Chondrocyte (in vitro differentiated cells): ENCODE measurements at regions not wholly inside any gene's neighbourhood (a gene's known extent, or its start where the extent isn't known, plus 50 kb on each side); places are given as distances from the start of the nearest gene placed in this dataset.

ENCODE experiments used
- DNase-seq: peaks from one replicate; pipeline ENCODE4 v3.0.0; 2021; ENCODE audit warnings: mixed read lengths, low spot score
- H3K27ac Mint-ChIP-seq: one replicate; pipeline ENCODE4 v1.8.0; 2021; ENCODE audit warnings: mild to moderate bottlenecking, moderate library complexity, mixed read lengths; ENCODE audit not compliant: unreplicated experiment
- H3K27me3 Mint-ChIP-seq: 2 replicates; pipeline ENCODE4 v1.8.0; 2021; ENCODE audit warnings: low read depth, mixed read lengths
- H3K36me3 Mint-ChIP-seq: 2 replicates; pipeline ENCODE4 v1.8.0; 2021; ENCODE audit warnings: low read depth, mixed read lengths
- H3K4me1 Mint-ChIP-seq: 2 replicates; pipeline ENCODE4 v1.8.0; 2021; ENCODE audit warnings: low read depth, mild to moderate bottlenecking, mixed read lengths
- H3K4me3 Mint-ChIP-seq: one replicate; pipeline ENCODE4 v1.8.0; 2021; ENCODE audit warnings: mild to moderate bottlenecking, moderate library complexity, mixed read lengths; ENCODE audit not compliant: unreplicated experiment
- H3K9me3 Mint-ChIP-seq: 2 replicates; pipeline ENCODE4 v1.8.0; 2021; ENCODE audit warnings: low read depth, mixed read lengths
- CTCF ChIP-seq: fragments of 200-600 bp; sonication (generic); IDR thresholded peaks from 2 replicates; pipeline ENCODE4 v1.5.0; 2021; ENCODE audit warnings: antibody characterized with exemption, mild to moderate bottlenecking, moderate library complexity

DNA sequence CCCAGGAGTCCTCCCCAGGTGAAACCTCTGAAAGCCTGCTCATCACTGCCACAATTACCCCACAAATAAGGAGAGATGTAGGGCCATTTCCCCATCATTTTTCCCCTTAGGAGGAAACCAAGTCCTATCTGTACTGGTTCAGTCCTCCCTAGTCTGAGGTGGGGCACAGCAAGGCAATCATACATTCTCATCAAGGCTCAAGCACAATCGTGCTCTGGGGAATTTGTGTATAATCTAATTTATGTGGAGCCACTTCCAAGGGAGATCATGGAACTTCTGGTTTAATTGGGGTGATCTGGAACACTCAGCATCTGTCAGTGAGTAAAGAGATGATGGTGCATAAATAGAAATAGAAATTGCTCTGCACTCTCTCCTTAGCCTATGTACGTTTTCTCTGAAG lies 546.9 kb downstream of the IGSF11 start:
- Mint-ChIP-seq H3K4me1 (peaks cover 8% of the 10 kb centered on the region), H3K36me3 (peaks cover 1% of the 10 kb centered on the region)

DNA sequence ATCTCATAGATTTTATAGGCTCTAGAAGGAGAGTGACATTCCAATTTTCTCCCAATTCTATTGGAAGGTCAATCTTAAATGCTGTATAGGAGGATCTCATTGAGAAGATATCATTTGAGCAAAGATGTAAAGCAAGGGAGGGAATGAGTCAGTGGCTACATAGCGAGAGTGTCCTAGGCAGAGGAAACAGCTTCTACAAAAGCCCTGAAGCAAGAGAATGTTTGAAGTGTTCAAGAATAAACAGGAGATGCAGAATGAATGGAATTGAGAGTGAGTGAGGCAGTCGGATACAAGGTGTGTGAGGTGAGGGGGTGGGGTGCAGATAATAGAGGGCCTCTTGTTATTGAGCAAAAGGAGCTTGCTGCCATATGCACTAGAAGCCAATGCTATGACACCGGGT lies 545.9 kb downstream of the IGSF11 start:
- Mint-ChIP-seq H3K27ac (no peak overlapping the region), H3K4me1 (peaks cover 8% of the 10 kb centered on the region), H3K36me3 (peaks cover 1% of the 10 kb centered on the region), H3K9me3 (no peaks in the 10 kb centered on the region), H3K27me3 (no peaks in the 10 kb centered on the region), H3K4me3 (no peak overlapping the region)
- TF ChIP-seq CTCF, result no peak
- DNase-seq, result no peak

More for the DNA sequence above, 546.9 kb downstream of the IGSF11 start:
- peaks cover 2% of the 10 kb centered on the region for H3K27me3 Mint-ChIP-seq
- H3K4me3 Mint-ChIP-seq, result no peak overlapping the region
- H3K9me3 Mint-ChIP-seq, result no peaks in the 10 kb centered on the region
- no peak for TF ChIP-seq CTCF
- no peak overlapping the region for H3K27ac Mint-ChIP-seq
- no peak for DNase-seq

DNA sequence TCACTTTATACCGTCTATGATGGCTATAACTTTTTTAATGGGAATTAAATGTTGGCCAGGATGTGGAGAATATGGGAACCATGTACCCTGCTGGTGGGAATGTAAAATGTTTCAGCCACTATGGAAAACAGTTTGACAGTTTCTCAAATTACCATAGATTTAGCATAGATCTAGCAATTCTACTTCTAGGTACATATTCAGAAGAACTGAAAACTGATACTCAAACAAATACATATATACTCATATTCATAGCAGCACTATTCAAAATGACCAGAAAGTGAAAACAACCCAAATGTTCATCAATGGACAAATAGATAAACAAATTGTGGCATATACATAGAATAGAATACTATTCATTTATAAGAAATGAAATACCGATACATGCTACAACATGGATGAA lies 539.4 kb downstream of the IGSF11 start:
- no peak overlapping the region for H3K27ac Mint-ChIP-seq
- H3K4me3 Mint-ChIP-seq, result no peak overlapping the region
- no peak for DNase-seq
- no peaks in the 10 kb centered on the region for H3K9me3 Mint-ChIP-seq
- H3K27me3 Mint-ChIP-seq, result no peaks in the 10 kb centered on the region
- H3K36me3 Mint-ChIP-seq, result peaks cover 1% of the 10 kb centered on the region
- no peaks in the 10 kb centered on the region for H3K4me1 Mint-ChIP-seq
- peak; percentile 43 for TF ChIP-seq CTCF

GRCh38 chr3:118497274-118497673 lies 537.4 kb downstream of the IGSF11 start:
- Mint-ChIP-seq H3K9me3 (no peaks in the 10 kb centered on the region), H3K36me3 (no peaks in the 10 kb centered on the region), H3K4me3 (no peak overlapping the region), H3K27ac (no peak overlapping the region), H3K4me1 (no peaks in the 10 kb centered on the region), H3K27me3 (no peaks in the 10 kb centered on the region)
- no peak for DNase-seq
- no peak for TF ChIP-seq CTCF

DNA sequence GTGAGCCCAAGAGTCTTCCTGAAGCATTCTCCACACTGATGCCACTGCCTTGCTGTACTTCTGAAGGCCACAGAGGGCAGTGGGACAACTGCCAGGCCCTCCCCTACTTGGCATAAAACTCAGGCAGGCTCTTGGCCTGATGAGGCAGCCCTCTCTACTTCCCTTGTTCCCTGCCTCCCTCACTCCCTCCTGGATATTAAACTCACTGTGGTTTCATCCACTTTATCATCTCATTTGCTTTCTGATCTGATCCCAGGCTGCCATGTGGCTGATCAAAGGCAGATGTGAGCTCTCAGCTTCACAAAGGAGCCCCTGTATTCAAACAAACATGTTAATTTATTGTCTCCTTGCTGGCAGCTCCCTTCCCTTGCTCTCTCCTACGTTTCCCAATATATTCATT lies 533.5 kb downstream of the IGSF11 start:
- Mint-ChIP-seq H3K4me1 (peaks cover 11% of the 10 kb centered on the region), H3K4me3 (no peak overlapping the region), H3K27me3 (no peaks in the 10 kb centered on the region), H3K9me3 (no peaks in the 10 kb centered on the region), H3K36me3 (no peaks in the 10 kb centered on the region), H3K27ac (no peak overlapping the region)
- TF ChIP-seq CTCF, result peak; percentile 36
- DNase-seq, result no peak
